AG04450 (cell line): ENCODE measurements at regions not wholly inside any gene's neighbourhood (a gene's known extent, or its start where the extent isn't known, plus 50 kb on each side); places are given as distances from the start of the nearest gene placed in this dataset.

Experiments
- CTCF ChIA-PET: fragments of 300-600, 350-600 bp; formaldehyde crosslinking; extraction: SDS; loops from one replicate; lab custom pipeline; 2022; ENCODE audit warnings: antibody characterized with exemption, inconsistent platforms; lab: Charles Lee
- POLR2A ChIA-PET: fragments of 350-600 bp; formaldehyde crosslinking; extraction: SDS; loops from one replicate; lab custom pipeline; 2021; ENCODE audit warnings: antibody characterized with exemption, inconsistent platforms; lab: Yijun Ruan, JAX
- DNase-seq: peaks from one replicate; pipeline ENCODE4 v3.0.0-alpha.2; 2011; ENCODE audit warnings: low read depth, low spot score
- H3K27ac ChIP-seq: one replicate; pipeline ENCODE4 v1.5.1; 2012; ENCODE audit warnings: low read depth, low read length, control low read depth
- H3K27me3 ChIP-seq: one replicate; pipeline ENCODE4 v1.6.0; 2012; ENCODE audit warnings: low read length; ENCODE audit not compliant: control insufficient read depth, insufficient read depth
- H3K4me3 ChIP-seq: 2 replicates; pipeline ENCODE4 v1.5.1; 2011; ENCODE audit warnings: mild to moderate bottlenecking, low read depth, low read length, control low read depth
- H3K9me3 ChIP-seq: 2 replicates; pipeline ENCODE4 v1.5.1; 2012; ENCODE audit warnings: low read length; ENCODE audit not compliant: control insufficient read depth, insufficient read depth
- TF ChIP-seq, protein P1 (sequence below): IDR thresholded peaks from 2 replicates; pipeline ENCODE4 v1.5.1; 2011; ENCODE audit warnings: low read depth, low read length, control low read depth, inconsistent platforms

DNA sequence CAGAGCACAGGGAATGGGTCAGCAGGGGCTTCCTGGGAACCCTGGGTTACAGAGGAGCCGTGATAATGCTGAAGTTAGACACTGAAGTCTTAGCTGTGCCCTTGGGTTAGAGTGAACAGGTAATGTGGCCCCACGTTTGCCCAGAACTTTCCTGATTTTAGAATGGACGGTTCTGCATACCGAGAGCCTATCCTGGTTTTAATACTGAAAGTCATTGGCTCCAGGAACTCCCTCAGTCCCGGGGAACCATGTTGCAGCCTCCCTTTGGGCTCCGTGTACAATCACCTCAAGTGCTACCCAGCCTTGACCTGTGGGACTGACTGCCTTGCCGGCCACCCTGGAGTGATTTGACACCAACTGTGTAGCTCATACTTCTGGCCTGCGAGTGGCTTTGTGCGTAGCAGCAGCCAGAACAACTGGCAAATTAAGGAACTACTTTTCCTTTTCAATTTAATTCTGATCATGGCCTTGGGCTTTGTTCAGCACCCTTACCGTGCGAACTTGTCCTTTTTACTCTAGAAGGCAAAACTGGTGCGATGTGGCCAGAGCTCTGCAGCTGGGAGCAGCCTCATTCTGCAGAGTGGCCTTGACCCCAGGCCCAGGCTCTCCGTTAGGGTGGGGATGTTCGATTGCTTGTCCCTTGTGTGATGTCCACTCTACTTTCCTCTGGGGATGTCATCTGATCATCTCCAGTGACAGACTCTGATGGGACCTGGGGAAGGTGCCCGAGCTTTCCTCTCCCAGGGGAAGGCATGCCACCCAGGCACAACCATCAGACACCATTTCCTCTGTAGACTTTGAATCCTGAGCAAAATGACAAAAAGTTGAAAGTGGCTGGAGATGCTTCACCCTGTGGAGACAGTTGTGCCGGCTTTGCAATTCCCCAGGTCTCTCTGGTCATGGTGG, 265.9 kb downstream of the GLRX3 start:
- DNase-seq = no peak
- Histone ChIP-seq H3K9me3 (peaks cover 50% of the 10 kb centered on the region), H3K27ac (no peak overlapping the region), H3K4me3 (no peak overlapping the region), H3K27me3 (no peaks in the 10 kb centered on the region)
- POLR2A ChIA-PET = no interaction called here
- TF ChIP-seq, protein P1, sequence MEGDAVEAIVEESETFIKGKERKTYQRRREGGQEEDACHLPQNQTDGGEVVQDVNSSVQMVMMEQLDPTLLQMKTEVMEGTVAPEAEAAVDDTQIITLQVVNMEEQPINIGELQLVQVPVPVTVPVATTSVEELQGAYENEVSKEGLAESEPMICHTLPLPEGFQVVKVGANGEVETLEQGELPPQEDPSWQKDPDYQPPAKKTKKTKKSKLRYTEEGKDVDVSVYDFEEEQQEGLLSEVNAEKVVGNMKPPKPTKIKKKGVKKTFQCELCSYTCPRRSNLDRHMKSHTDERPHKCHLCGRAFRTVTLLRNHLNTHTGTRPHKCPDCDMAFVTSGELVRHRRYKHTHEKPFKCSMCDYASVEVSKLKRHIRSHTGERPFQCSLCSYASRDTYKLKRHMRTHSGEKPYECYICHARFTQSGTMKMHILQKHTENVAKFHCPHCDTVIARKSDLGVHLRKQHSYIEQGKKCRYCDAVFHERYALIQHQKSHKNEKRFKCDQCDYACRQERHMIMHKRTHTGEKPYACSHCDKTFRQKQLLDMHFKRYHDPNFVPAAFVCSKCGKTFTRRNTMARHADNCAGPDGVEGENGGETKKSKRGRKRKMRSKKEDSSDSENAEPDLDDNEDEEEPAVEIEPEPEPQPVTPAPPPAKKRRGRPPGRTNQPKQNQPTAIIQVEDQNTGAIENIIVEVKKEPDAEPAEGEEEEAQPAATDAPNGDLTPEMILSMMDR = no peak
- CTCF ChIA-PET = no interaction called here

DNA sequence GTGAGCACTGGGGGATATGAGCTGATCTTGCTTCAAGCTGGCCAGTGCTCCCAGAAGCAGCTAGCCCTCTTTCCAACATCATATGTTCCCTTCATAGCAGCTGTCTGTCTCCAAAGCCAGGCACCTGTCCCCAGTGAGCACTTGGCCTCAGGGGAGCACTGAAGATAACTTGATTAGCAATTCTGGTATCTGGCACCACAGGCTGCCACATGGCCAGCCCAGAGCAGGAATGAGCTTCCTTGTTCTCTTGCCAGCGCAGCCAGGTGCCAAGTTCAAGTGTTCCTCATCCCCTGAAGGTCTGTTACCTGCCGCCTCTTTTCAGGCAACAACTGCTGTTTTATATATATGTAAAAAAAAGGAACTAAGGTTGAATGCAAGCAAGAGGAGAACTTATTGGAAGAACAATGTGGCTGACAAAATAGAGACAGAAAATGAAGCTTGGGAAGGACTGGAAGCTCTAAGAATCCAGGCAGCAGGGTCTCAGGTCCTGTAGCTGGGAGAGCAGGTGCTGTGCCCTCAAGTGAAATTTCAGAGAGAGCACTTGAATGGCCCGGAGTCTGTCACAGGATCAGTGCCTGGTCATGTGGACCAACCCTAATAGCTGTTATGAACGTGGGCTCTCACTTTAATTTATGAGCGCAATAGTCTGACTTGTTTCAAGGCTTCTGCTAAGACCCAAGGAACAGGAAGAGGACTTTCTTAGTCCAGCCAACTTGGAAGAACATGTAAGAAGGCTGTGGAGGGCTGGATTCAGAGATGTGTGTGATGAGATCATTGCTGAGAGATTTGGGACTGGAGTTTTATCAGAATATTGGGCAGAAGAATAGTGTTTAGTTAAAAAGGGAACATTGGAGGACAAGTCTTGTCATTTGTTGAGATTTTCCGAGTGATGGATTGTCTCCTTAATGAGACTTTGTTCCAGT, 267.2 kb downstream of the GLRX3 start:
- Histone ChIP-seq H3K27ac (no peak overlapping the region), H3K4me3 (no peak overlapping the region), H3K9me3 (peaks cover 58% of the 10 kb centered on the region), H3K27me3 (no peaks in the 10 kb centered on the region)
- POLR2A ChIA-PET = no interaction called here
- DNase-seq = no peak
- CTCF ChIA-PET = no interaction called here
- TF ChIP-seq, protein P1 = no peak

DNA sequence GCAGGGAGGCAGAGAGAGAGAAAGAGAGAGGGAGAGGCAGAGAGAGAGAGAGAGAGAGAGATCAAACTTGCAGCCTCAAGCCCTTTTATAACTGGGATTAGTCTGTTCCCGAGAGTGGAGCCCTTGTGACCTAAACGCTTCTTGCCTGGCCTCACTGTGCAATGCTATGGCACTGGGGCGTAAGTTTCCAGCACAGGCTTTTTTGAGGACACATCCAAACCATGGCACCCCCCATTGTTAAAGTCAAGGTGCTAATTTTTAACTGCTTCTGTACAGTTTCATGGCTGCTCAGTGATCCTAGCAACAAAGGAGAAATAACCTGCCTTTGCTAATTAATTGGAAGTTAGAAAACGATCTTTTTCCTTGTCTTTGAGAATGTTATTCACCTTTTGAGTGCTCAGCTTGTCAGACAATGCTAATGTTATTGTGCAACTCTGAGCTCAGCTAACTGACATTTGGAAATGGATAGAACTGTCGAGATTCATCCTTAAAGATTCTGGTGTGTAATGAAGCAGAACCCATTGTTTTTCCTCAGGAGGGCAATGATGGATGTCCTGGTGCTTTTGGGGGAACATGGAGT, 268.4 kb downstream of the GLRX3 start:
- H3K4me3 ChIP-seq = no peak overlapping the region
- POLR2A ChIA-PET = no interaction called here
- CTCF ChIA-PET = no interaction called here
- DNase-seq = no peak
- TF ChIP-seq, protein P1 = no peak
- no peaks in the 10 kb centered on the region for H3K27me3 ChIP-seq
- peaks cover 58% of the 10 kb centered on the region for H3K9me3 ChIP-seq
- no peak overlapping the region for H3K27ac ChIP-seq

DNA sequence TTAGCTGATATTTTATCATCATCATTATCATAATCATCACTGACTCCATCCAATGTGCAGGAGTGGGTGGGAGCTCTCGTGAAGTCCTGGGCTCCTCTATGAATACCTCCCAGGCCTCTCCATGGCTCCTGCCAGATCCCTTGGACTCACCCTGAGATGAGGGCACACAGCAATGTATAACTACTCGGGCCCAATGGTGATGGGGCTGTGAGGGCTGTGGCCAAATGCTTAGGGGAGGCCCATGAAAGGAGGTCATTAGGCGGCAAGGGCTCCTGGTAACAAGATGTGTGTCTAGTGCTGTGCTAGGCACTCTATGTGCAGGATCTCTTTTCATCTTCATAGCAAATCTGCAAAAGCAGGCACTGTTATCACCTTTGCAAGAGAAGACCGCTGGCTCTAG, 270.9 kb downstream of the GLRX3 start:
- ChIA-PET CTCF (no interaction called here), POLR2A (no interaction called here)
- Histone ChIP-seq H3K9me3 (peaks cover 72% of the 10 kb centered on the region), H3K4me3 (no peak overlapping the region), H3K27me3 (no peaks in the 10 kb centered on the region), H3K27ac (no peak overlapping the region)
- TF ChIP-seq, protein P1 = no peak
- no peak for DNase-seq
